HL-60 (cell line): ENCODE measurements at regions not wholly inside any gene's neighbourhood (a gene's known extent, or its start where the extent isn't known, plus 50 kb on each side); places are given as distances from the start of the nearest gene placed in this dataset.

ENCODE experiments used
- GABPA ChIP-seq: IDR thresholded peaks from 2 replicates; pipeline ENCODE4 v1.6.1; 2012; ENCODE audit warnings: low read depth
- POLR2AphosphoS5 ChIP-seq: IDR thresholded peaks from 2 replicates; pipeline ENCODE4 v1.6.1; 2012; ENCODE audit warnings: low read depth
- SPI1 ChIP-seq: IDR thresholded peaks from 2 replicates; pipeline ENCODE4 v1.6.1; 2012; ENCODE audit warnings: low read depth, mild to moderate bottlenecking, borderline replicate concordance
- TF ChIP-seq, protein P1 (sequence below): IDR thresholded peaks from one replicate; pipeline ENCODE4 v1.5.1; 2011; ENCODE audit warnings: low read length, control low read depth, inconsistent platforms; ENCODE audit not compliant: insufficient read depth
- TF ChIP-seq, protein P2 (sequence below): IDR thresholded peaks from 2 replicates; pipeline ENCODE4 v1.6.1; 2012; ENCODE audit warnings: low read depth; ENCODE audit not compliant: insufficient replicate concordance

DNA sequence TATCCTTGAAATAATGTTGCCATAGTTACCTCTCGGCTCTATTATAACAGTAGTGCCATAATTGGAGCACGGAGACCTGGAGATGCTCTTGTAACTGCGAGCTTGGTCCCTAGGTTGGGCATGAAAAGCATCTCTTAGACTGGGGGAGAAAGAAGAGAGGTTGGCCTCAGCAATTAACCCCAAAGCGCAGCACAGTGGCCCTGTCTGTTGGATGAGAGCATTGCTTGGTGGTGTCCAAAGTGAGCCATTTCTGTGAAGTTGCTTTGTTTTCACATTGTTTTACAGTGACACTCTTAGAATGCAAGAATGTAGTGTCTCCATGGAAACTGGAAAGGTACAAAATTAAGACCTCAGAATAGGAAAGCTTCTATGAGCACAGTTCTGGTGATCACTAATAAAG is 660.7 kb upstream of the EEF2KMT start:
- TF ChIP-seq, protein P1, sequence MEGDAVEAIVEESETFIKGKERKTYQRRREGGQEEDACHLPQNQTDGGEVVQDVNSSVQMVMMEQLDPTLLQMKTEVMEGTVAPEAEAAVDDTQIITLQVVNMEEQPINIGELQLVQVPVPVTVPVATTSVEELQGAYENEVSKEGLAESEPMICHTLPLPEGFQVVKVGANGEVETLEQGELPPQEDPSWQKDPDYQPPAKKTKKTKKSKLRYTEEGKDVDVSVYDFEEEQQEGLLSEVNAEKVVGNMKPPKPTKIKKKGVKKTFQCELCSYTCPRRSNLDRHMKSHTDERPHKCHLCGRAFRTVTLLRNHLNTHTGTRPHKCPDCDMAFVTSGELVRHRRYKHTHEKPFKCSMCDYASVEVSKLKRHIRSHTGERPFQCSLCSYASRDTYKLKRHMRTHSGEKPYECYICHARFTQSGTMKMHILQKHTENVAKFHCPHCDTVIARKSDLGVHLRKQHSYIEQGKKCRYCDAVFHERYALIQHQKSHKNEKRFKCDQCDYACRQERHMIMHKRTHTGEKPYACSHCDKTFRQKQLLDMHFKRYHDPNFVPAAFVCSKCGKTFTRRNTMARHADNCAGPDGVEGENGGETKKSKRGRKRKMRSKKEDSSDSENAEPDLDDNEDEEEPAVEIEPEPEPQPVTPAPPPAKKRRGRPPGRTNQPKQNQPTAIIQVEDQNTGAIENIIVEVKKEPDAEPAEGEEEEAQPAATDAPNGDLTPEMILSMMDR = no peak
- TF ChIP-seq, protein P2, sequence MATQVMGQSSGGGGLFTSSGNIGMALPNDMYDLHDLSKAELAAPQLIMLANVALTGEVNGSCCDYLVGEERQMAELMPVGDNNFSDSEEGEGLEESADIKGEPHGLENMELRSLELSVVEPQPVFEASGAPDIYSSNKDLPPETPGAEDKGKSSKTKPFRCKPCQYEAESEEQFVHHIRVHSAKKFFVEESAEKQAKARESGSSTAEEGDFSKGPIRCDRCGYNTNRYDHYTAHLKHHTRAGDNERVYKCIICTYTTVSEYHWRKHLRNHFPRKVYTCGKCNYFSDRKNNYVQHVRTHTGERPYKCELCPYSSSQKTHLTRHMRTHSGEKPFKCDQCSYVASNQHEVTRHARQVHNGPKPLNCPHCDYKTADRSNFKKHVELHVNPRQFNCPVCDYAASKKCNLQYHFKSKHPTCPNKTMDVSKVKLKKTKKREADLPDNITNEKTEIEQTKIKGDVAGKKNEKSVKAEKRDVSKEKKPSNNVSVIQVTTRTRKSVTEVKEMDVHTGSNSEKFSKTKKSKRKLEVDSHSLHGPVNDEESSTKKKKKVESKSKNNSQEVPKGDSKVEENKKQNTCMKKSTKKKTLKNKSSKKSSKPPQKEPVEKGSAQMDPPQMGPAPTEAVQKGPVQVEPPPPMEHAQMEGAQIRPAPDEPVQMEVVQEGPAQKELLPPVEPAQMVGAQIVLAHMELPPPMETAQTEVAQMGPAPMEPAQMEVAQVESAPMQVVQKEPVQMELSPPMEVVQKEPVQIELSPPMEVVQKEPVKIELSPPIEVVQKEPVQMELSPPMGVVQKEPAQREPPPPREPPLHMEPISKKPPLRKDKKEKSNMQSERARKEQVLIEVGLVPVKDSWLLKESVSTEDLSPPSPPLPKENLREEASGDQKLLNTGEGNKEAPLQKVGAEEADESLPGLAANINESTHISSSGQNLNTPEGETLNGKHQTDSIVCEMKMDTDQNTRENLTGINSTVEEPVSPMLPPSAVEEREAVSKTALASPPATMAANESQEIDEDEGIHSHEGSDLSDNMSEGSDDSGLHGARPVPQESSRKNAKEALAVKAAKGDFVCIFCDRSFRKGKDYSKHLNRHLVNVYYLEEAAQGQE = no peak
- TF ChIP-seq POLR2AphosphoS5 = no peak
- no peak for TF ChIP-seq GABPA
- no peak for TF ChIP-seq SPI1
